A673 (cell line): ENCODE measurements at regions not wholly inside any gene's neighbourhood (a gene's known extent, or its start where the extent isn't known, plus 50 kb on each side); places are given as distances from the start of the nearest gene placed in this dataset.
A peak's percentile ranks its signal among the peaks of the same experiment; 100 is the strongest.

Experiments
- BruUV-seq: library from RNA; stranded (reverse); fragments of 400-500 nt; replicated peaks from 2 replicates; lab custom pipeline; 2021; lab: Mats Ljungman, UMichigan
- CTCF ChIA-PET: fragments of 300-600 bp; sonication (Branson Sonifier 250); formaldehyde crosslinking; loops from one replicate; lab custom pipeline; 2022; ENCODE audit warnings: antibody characterized with exemption; lab: Charles Lee
- POLR2A ChIA-PET: fragments of 300-600 bp; sonication (Branson Sonifier 250); formaldehyde crosslinking; loops from one replicate; lab custom pipeline; 2022; ENCODE audit warnings: antibody characterized with exemption; ENCODE audit not compliant: low non-redundant PET; lab: Charles Lee
- DNase-seq: peaks from one replicate; pipeline ENCODE4 v3.0.0-alpha.2; 2015; ENCODE audit warnings: low spot score
- H3K27ac ChIP-seq: fragments of 200-600 bp; sonication (generic); 2 replicates; pipeline ENCODE4 v1.5.1; 2016; ENCODE audit warnings: mixed run types, low read depth, mild to moderate bottlenecking, mixed read lengths, antibody characterized with exemption, low read length; ENCODE audit not compliant: poor library complexity, severe bottlenecking
- H3K27me3 ChIP-seq: fragments of 200-600 bp; sonication (generic); replicated peaks from 2 replicates; pipeline ENCODE4 v1.6.1; 2017; ENCODE audit warnings: mixed run types, low read depth, mild to moderate bottlenecking, mixed read lengths, antibody characterized with exemption, low read length; ENCODE audit not compliant: insufficient read depth, poor library complexity
- H3K36me3 ChIP-seq: fragments of 200-600 bp; sonication (generic); 2 replicates; pipeline ENCODE4 v1.6.1; 2016; ENCODE audit warnings: mixed run types, mild to moderate bottlenecking, mixed read lengths, antibody characterized with exemption, low read length; ENCODE audit not compliant: insufficient read depth, poor library complexity, severe bottlenecking
- H3K4me1 ChIP-seq: fragments of 200-600 bp; sonication (generic); 2 replicates; pipeline ENCODE4 v1.6.1; 2017; ENCODE audit warnings: mixed run types, mild to moderate bottlenecking, mixed read lengths, antibody characterized with exemption, low read length; ENCODE audit not compliant: insufficient read depth, poor library complexity, severe bottlenecking
- H3K4me3 ChIP-seq: fragments of 200-600 bp; sonication (generic); 2 replicates; pipeline ENCODE4 v1.5.1; 2016; ENCODE audit warnings: low read depth, mixed run types, mild to moderate bottlenecking, mixed read lengths, low read length; ENCODE audit not compliant: poor library complexity, severe bottlenecking
- H3K9me3 ChIP-seq: fragments of 200-600 bp; sonication (generic); 2 replicates; pipeline ENCODE4 v1.6.1; 2016; ENCODE audit warnings: mixed run types, low read depth, mild to moderate bottlenecking, mixed read lengths, antibody characterized with exemption, low read length; ENCODE audit not compliant: poor library complexity, severe bottlenecking
- EZH2 ChIP-seq: fragments of 200-600 bp; sonication (generic); IDR thresholded peaks from 2 replicates; pipeline ENCODE4 v1.6.1; 2017; ENCODE audit warnings: borderline replicate concordance, low read depth, mild to moderate bottlenecking, mixed read lengths, antibody characterized with exemption, low read length; ENCODE audit not compliant: poor library complexity, severe bottlenecking
- intact Hi-C: fragments of 100-400 bp; cut with micrococcal nuclease; formaldehyde crosslinking; loops from one replicate; pipeline ENCODE4 v1.10.0; 2022; ENCODE audit not compliant: unreplicated experiment
- TF ChIP-seq, protein P1 (sequence below): fragments of 300-800, 200-600 bp; sonication (generic); conservative IDR thresholded peaks from 2 replicates; pipeline ENCODE4 v1.5.1; 2017; ENCODE audit warnings: low read depth, mild to moderate bottlenecking, antibody characterized with exemption, low read length, moderate library complexity, mixed read lengths

DNA sequence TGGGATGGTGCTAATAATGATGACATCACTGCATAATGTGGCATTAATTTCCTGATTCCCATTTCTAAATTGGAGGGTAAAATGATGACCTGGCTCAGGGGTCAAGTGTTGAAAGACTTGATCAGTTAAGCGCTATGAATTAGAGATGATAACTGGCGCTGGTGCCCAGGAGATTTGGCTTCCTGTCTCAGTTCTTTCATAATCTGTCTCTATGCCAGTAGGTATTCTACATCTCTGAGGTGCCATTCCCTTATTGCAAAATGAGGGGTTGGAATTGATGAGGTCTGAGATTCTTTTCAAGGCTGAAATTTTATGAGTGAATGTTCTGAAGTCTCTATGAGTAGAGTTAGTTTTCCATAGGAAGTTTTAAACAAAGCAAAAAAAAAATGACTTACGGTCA, 1715.1 kb upstream of the WWC1 start:
- intact Hi-C loops: no loop called here
- ChIA-PET POLR2A (no interaction called here), CTCF (no interaction called here)
- Histone ChIP-seq H3K4me3 (no peak overlapping the region), H3K9me3 (no peaks in the 10 kb centered on the region), H3K4me1 (no peaks in the 10 kb centered on the region), H3K36me3 (no peaks in the 10 kb centered on the region), H3K27ac (no peak overlapping the region), H3K27me3 (no peaks in the 10 kb centered on the region)
- no TSS peak for BruUV-seq
- TF ChIP-seq EZH2: no peak
- TF ChIP-seq, protein P1, sequence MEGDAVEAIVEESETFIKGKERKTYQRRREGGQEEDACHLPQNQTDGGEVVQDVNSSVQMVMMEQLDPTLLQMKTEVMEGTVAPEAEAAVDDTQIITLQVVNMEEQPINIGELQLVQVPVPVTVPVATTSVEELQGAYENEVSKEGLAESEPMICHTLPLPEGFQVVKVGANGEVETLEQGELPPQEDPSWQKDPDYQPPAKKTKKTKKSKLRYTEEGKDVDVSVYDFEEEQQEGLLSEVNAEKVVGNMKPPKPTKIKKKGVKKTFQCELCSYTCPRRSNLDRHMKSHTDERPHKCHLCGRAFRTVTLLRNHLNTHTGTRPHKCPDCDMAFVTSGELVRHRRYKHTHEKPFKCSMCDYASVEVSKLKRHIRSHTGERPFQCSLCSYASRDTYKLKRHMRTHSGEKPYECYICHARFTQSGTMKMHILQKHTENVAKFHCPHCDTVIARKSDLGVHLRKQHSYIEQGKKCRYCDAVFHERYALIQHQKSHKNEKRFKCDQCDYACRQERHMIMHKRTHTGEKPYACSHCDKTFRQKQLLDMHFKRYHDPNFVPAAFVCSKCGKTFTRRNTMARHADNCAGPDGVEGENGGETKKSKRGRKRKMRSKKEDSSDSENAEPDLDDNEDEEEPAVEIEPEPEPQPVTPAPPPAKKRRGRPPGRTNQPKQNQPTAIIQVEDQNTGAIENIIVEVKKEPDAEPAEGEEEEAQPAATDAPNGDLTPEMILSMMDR: no peak
- DNase-seq: no peak

GRCh38 chr5:166581826-166582225, 1709.6 kb upstream of the WWC1 start:
- CTCF ChIA-PET: no interaction called here
- POLR2A ChIA-PET: no interaction called here

GRCh38 chr5:166582416-166582815, 1709.0 kb upstream of the WWC1 start:
- no TSS peak for BruUV-seq
- Histone ChIP-seq H3K9me3 (no peaks in the 10 kb centered on the region), H3K27me3 (no peaks in the 10 kb centered on the region), H3K4me3 (no peak overlapping the region), H3K36me3 (no peaks in the 10 kb centered on the region), H3K27ac (no peak overlapping the region), H3K4me1 (no peaks in the 10 kb centered on the region)
- ChIA-PET POLR2A (no interaction called here), CTCF (no interaction called here)
- TF ChIP-seq EZH2: no peak
- intact Hi-C loops: no loop called here
- no peak for DNase-seq

More at GRCh38 chr5:166581826-166582225, 1709.6 kb upstream of the WWC1 start:
- TF ChIP-seq, protein P1: no peak
- no peak for TF ChIP-seq EZH2
- no peaks in the 10 kb centered on the region for H3K4me1 ChIP-seq
- no peaks in the 10 kb centered on the region for H3K36me3 ChIP-seq
- no peak overlapping the region for H3K4me3 ChIP-seq
- DNase-seq: peak; percentile 26
- no TSS peak for BruUV-seq
- H3K27ac ChIP-seq: no peak overlapping the region
- H3K27me3 ChIP-seq: no peaks in the 10 kb centered on the region
- intact Hi-C loops: no loop called here
- H3K9me3 ChIP-seq: no peaks in the 10 kb centered on the region

GRCh38 chr5:166594567-166594966, 1696.9 kb upstream of the WWC1 start:
- ChIA-PET POLR2A (no interaction called here), CTCF (no interaction called here)
- Histone ChIP-seq H3K4me3 (no peak overlapping the region), H3K4me1 (peaks cover 8% of the 10 kb centered on the region), H3K36me3 (no peaks in the 10 kb centered on the region), H3K27me3 (no peaks in the 10 kb centered on the region), H3K9me3 (no peaks in the 10 kb centered on the region), H3K27ac (no peak overlapping the region)
- intact Hi-C loops: no loop called here
- BruUV-seq: no TSS peak
- TF ChIP-seq, protein P1: no peak
- no peak for TF ChIP-seq EZH2
- no peak for DNase-seq
